Mesenchymal stem cell (in vitro differentiated cells and primary cell): ENCODE measurements at regions not wholly inside any gene's neighbourhood (a gene's known extent, or its start where the extent isn't known, plus 50 kb on each side); places are given as distances from the start of the nearest gene placed in this dataset.

Experiments
- DNase-seq: peaks from one replicate; pipeline ENCODE4 v3.0.0-alpha.2; 2013
- H2AFZ ChIP-seq: one replicate; pipeline ENCODE4 v1.6.1; 2013; ENCODE audit warnings: low read depth, mild to moderate bottlenecking, control low read depth, inconsistent platforms, low read length, moderate library complexity
- H2AK5ac ChIP-seq: 2 replicates; pipeline ENCODE4 v1.6.1; 2013; ENCODE audit warnings: low read length, moderate library complexity, mild to moderate bottlenecking, inconsistent platforms; ENCODE audit not compliant: severe bottlenecking
- H2BK120ac ChIP-seq: one replicate; pipeline ENCODE4 v1.6.1; 2013; ENCODE audit warnings: low read depth, mild to moderate bottlenecking, inconsistent platforms, low read length, moderate library complexity
- H2BK12ac ChIP-seq, 2 experiments: one replicate each; pipeline ENCODE4 v1.6.1; 2013; ENCODE audit warnings: inconsistent platforms in 2 of 2, low read length in 2 of 2, mild to moderate bottlenecking in 2 of 2, moderate library complexity in 2 of 2, control low read depth in 1 of 2
- H2BK15ac ChIP-seq: one replicate; pipeline ENCODE4 v1.6.1; 2013; ENCODE audit warnings: mild to moderate bottlenecking, low read depth, inconsistent platforms; ENCODE audit not compliant: poor library complexity, severe bottlenecking
- H2BK5ac ChIP-seq: 2 replicates; pipeline ENCODE4 v1.6.1; 2013; ENCODE audit warnings: low read depth, mild to moderate bottlenecking, low read length, control low read depth, inconsistent platforms; ENCODE audit not compliant: poor library complexity, severe bottlenecking
- H3K14ac ChIP-seq, 2 experiments: one replicate each; pipeline ENCODE4 v1.6.1; 2013; ENCODE audit warnings: inconsistent platforms in 2 of 2, low read length in 2 of 2, control low read depth in 1 of 2, mild to moderate bottlenecking in 1 of 2, moderate library complexity in 1 of 2
- H3K18ac ChIP-seq, 2 experiments: one replicate each; pipeline ENCODE4 v1.6.1; 2013; ENCODE audit warnings: inconsistent platforms in 2 of 2, low read length in 2 of 2, control low read depth in 1 of 2, low read depth in 1 of 2, mild to moderate bottlenecking in 1 of 2
- H3K23ac ChIP-seq, 2 experiments: one replicate each; pipeline ENCODE4 v1.6.1; 2013; ENCODE audit warnings: inconsistent platforms in 2 of 2, low read length in 2 of 2, mild to moderate bottlenecking in 2 of 2, moderate library complexity in 2 of 2, control low read depth in 1 of 2
- H3K27ac ChIP-seq: 2 replicates; pipeline ENCODE4 v1.5.1; 2013; ENCODE audit warnings: mild to moderate bottlenecking, moderate library complexity, low read length, control low read depth, inconsistent platforms; ENCODE audit not compliant: poor library complexity, severe bottlenecking
- H3K27me3 ChIP-seq, 2 experiments: 2 replicates each; pipeline versions ENCODE4 v1.6.1 to v1.7.0; 2013; ENCODE audit warnings: low read length in 2 of 2, mild to moderate bottlenecking in 2 of 2, moderate library complexity in 2 of 2, control low read depth in 1 of 2, inconsistent platforms in 1 of 2; ENCODE audit not compliant: control insufficient read depth in 1 of 2, insufficient read depth in 1 of 2
- H3K36me3 ChIP-seq, 2 experiments: 2 replicates each; pipeline versions ENCODE4 v1.6.1 to v1.7.0; 2013; ENCODE audit warnings: low read length in 2 of 2, control low read depth in 1 of 2, inconsistent platforms in 1 of 2, low read depth in 1 of 2, mild to moderate bottlenecking in 1 of 2; ENCODE audit not compliant: insufficient read depth in 2 of 2, control insufficient read depth in 1 of 2
- H3K4ac ChIP-seq, 2 experiments: one replicate each; pipeline ENCODE4 v1.6.1; 2013; ENCODE audit warnings: inconsistent platforms in 2 of 2, low read length in 2 of 2, mild to moderate bottlenecking in 2 of 2, moderate library complexity in 2 of 2, control low read depth in 1 of 2, low read depth in 1 of 2
- H3K4me1 ChIP-seq: 2 replicates; pipeline ENCODE4 v1.6.1; 2013; ENCODE audit warnings: low read depth, low read length, control low read depth; ENCODE audit not compliant: control insufficient read depth, insufficient read depth
- H3K4me2 ChIP-seq: 2 replicates; pipeline ENCODE4 v1.6.1; 2013; ENCODE audit warnings: low read length, mild to moderate bottlenecking, inconsistent platforms; ENCODE audit not compliant: poor library complexity, severe bottlenecking
- H3K4me3 ChIP-seq, 2 experiments: 2 replicates each; pipeline versions ENCODE4 v1.5.1 to v1.7.0; 2013; ENCODE audit warnings: low read length in 2 of 2, mild to moderate bottlenecking in 2 of 2, control low read depth in 1 of 2, low read depth in 1 of 2; ENCODE audit not compliant: insufficient read depth in 1 of 2
- H3K79me1 ChIP-seq: replicated peaks from 2 replicates; pipeline ENCODE4 v1.6.1; 2013; ENCODE audit warnings: mild to moderate bottlenecking, control low read depth, low read length, inconsistent platforms; ENCODE audit not compliant: poor library complexity, severe bottlenecking
- H3K9ac ChIP-seq: 2 replicates; pipeline ENCODE4 v1.7.0; 2013; ENCODE audit warnings: mild to moderate bottlenecking, low read length, moderate library complexity
- H3K9me3 ChIP-seq: 2 replicates; pipeline ENCODE4 v1.7.0; 2013; ENCODE audit warnings: mild to moderate bottlenecking, low read length; ENCODE audit not compliant: control insufficient read depth
- H4K8ac ChIP-seq: one replicate; pipeline ENCODE4 v1.6.1; 2013; ENCODE audit warnings: inconsistent platforms, mild to moderate bottlenecking, low read length, moderate library complexity
- H4K91ac ChIP-seq: one replicate; pipeline ENCODE4 v1.6.1; 2013; ENCODE audit warnings: mild to moderate bottlenecking, low read length, inconsistent platforms
- WGBS: methylation state at CpG from one replicate; pipeline ENCODE4 v1.1.7; 2013; ENCODE audit warnings: mixed read lengths; 5-methylcytosine and 5-hydroxymethylcytosine counted together

DNA sequence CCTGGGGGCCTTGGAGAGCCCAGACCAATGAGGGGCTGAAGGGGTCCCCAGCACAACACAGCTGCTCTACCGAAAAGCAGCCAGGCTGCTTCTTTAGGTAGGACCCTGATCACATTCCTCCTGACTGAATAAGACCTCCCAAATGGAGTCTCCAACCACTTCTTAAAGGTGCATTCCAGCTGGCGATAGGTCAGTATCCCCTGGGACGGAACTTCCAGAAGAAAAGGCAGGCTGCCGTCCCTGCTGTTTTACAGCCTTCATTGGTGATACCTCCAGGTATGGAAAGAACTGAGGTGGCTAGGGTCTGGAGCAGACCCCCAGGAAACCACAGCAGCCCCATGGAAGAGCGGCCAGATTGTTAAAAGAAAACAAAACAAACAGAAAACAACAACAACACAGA is 340.6 kb downstream of the BTG1 start:
- no peaks in the 10 kb centered on the region for H3K36me3 ChIP-seq
- 88% methylated on average over 5 of the region's 5 CpGs for WGBS
- peaks cover 24% of the 10 kb centered on the region for H3K9me3 ChIP-seq

DNA sequence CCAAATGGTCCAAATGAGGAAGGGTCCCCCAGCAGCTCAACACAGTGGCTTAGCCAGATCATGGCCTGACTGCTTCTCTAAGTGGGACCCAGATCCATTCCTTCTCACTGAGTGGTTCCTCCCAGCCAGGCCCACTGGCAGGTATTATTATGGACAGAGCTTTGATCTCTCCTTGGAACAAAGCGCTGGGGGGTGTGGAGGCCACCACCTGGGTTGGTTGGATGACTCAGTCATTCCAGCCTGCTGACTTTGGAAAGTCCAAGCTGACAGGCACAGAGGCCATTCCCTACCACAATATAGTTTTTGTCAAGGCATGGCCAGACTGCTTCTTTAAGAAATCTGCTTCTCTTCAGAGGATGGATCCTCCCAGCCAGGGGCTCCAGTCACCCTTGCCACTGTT is 341.1 kb downstream of the BTG1 start:
- no peak for DNase-seq
- H2BK12ac ChIP-seq, result no peak overlapping the region
- no peak overlapping the region for H4K91ac ChIP-seq
- no peak overlapping the region for H3K4me2 ChIP-seq
- no peak overlapping the region for H4K8ac ChIP-seq
- H3K14ac ChIP-seq, result no peak overlapping the region
- H3K23ac ChIP-seq, result no peak overlapping the region
- H3K27ac ChIP-seq, result no peak overlapping the region
- no peaks in the 10 kb centered on the region for H3K79me1 ChIP-seq
- H3K18ac ChIP-seq, result no peak overlapping the region
- no peak overlapping the region for H2AK5ac ChIP-seq
- no peak overlapping the region for H3K4me3 ChIP-seq
- no peak overlapping the region for H2BK5ac ChIP-seq
- no peak overlapping the region for H3K9ac ChIP-seq
- 91% methylated on average over 1 of the region's 1 CpG for WGBS
- no peak overlapping the region for H2BK15ac ChIP-seq
- H2BK120ac ChIP-seq, result no peak overlapping the region
- peaks cover 24% of the 10 kb centered on the region for H3K9me3 ChIP-seq
- peaks cover 3% of the 10 kb centered on the region for H3K4me1 ChIP-seq
- no peak overlapping the region for H3K4ac ChIP-seq
- H3K27me3 ChIP-seq, result no peaks in the 10 kb centered on the region
- no peaks in the 10 kb centered on the region for H3K36me3 ChIP-seq
- H2AFZ ChIP-seq, result no peak overlapping the region

More for the DNA sequence above, 340.6 kb downstream of the BTG1 start:
- Histone ChIP-seq H3K4me2 (no peak overlapping the region), H3K14ac (no peak overlapping the region), H3K4ac (no peak overlapping the region), H2BK15ac (no peak overlapping the region), H2AK5ac (no peak overlapping the region), H3K27ac (no peak overlapping the region), H3K18ac (no peak overlapping the region), H3K27me3 (no peaks in the 10 kb centered on the region), H4K91ac (no peak overlapping the region), H2BK5ac (no peak overlapping the region), H2AFZ (no peak overlapping the region), H3K4me3 (no peak overlapping the region), H4K8ac (no peak overlapping the region), H3K4me1 (peaks cover 3% of the 10 kb centered on the region), H3K23ac (no peak overlapping the region), H3K79me1 (no peaks in the 10 kb centered on the region), H3K9ac (no peak overlapping the region), H2BK120ac (no peak overlapping the region), H2BK12ac (no peak overlapping the region)
- DNase-seq, result no peak

DNA sequence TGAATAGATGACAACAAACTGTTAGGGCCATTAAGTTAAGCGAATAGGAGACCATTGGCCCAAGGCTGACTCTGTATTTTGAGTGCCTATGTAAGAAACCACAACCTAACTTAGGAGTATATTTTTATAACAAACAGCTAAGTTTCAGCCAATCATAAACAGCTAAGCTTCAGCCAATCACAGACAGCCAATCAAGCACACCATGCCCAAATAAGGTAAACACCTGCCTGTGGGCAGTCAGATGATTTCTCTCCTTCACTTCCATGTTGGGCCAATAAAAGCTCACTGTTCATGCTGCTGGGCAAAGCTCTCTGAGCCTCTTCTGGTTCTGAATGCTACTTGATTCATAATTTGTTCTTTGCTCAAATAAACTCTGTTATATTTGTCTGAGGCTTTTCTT is 344.6 kb downstream of the BTG1 start:
- Histone ChIP-seq H3K27ac (no peak overlapping the region), H3K9ac (no peak overlapping the region), H3K4me1 (peaks cover 3% of the 10 kb centered on the region), H2BK5ac (no peak overlapping the region), H3K27me3 (no peaks in the 10 kb centered on the region), H3K18ac (no peak overlapping the region), H3K4ac (no peak overlapping the region), H3K79me1 (no peaks in the 10 kb centered on the region), H3K9me3 (peaks cover 13% of the 10 kb centered on the region), H2AFZ (no peak overlapping the region), H4K8ac (no peak overlapping the region), H3K4me3 (no peak overlapping the region), H3K4me2 (no peak overlapping the region), H2BK15ac (no peak overlapping the region), H3K14ac (no peak overlapping the region), H4K91ac (no peak overlapping the region), H2AK5ac (no peak overlapping the region), H3K36me3 (no peaks in the 10 kb centered on the region), H3K23ac (no peak overlapping the region), H2BK120ac (no peak overlapping the region), H2BK12ac (no peak overlapping the region)
- WGBS, result 100% methylated on average over 1 of the region's 1 CpG
- no peak for DNase-seq

DNA sequence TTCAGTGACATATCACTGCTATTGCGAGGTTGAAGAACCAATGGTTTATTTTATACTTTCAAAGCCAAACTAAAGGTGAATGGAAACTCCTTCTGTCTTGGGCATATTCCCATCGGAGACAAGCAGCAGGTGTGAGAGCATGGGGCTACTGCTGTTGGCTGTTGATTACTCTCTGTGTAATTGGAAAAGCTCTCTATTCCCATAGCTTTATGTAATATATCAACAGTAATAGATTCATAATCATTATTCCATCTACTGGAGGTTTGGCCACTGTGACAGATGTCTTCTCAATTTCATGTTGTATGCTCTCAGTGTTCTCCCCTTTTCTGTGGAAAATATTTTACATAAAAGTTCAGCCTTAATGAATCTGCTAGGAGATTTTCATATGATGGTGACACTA is 352.0 kb downstream of the BTG1 start:
- 100% methylated on average over 1 of the region's 2 CpGs for WGBS

More for the DNA sequence above, 352.0 kb downstream of the BTG1 start:
- no peak overlapping the region for H3K9ac ChIP-seq
- H3K27ac ChIP-seq, result no peak overlapping the region
- H3K23ac ChIP-seq, result no peak overlapping the region
- no peak overlapping the region for H3K4me3 ChIP-seq
- no peak overlapping the region for H2AFZ ChIP-seq
- H2BK12ac ChIP-seq, result no peak overlapping the region
- no peak overlapping the region for H4K8ac ChIP-seq
- no peaks in the 10 kb centered on the region for H3K36me3 ChIP-seq
- no peak overlapping the region for H2BK15ac ChIP-seq
- H3K9me3 ChIP-seq, result no peaks in the 10 kb centered on the region
- no peaks in the 10 kb centered on the region for H3K4me1 ChIP-seq
- H3K14ac ChIP-seq, result no peak overlapping the region
- H3K4ac ChIP-seq, result no peak overlapping the region
- H3K27me3 ChIP-seq, result no peaks in the 10 kb centered on the region
- no peak overlapping the region for H2AK5ac ChIP-seq
- no peak overlapping the region for H3K4me2 ChIP-seq
- no peak overlapping the region for H3K18ac ChIP-seq
- no peaks in the 10 kb centered on the region for H3K79me1 ChIP-seq
- no peak for DNase-seq
- H2BK120ac ChIP-seq, result no peak overlapping the region
- no peak overlapping the region for H2BK5ac ChIP-seq
- no peak overlapping the region for H4K91ac ChIP-seq
